ENCODE measurements at regions not wholly inside any gene's neighbourhood (a gene's known extent, or its start where the extent isn't known, plus 50 kb on each side); places are given as distances from the start of the nearest gene placed in this dataset.

DNA sequence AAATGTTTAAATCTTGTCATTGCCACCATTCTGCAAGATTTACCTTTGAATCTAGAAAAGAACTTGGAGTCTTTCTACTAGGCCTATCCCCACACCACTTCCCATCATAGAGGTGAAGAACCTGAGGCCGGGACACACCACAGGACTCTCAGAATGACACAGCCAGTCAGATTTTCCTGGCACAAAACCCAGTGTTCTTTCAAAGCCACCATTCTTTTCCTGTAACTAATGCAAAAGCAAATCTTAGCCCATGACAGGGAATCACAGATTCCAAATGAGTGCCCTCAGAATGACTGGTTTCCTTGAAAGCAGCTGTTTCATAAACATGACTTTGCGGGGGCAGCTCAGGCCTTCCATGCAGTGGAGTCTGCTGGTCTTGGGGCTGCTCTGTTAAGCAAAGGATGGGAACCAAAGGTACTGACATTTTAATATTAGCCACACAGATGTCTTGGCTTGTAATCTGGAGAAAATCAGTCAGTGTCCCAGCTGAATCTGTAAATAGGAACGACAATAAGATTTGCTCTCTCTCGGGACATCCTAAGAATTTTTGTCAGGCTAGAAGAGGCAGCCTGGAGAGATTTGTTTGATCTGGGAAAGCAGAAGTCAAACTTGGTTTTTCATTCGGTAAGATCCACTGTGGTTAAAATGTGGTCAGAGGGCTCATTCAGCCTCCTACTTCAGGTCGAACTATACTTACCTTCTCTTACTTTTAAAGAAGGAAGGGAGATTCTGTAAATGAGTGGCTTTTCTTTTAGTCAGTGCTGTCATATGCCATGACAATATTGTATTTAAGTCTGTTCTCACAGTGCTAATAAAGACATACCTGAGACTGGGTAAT, 115.1 kb downstream of the PALM2AKAP2 start:
- ChIA-PET POLR2A (no interaction called here), CTCF (ENCODE audit: low intra/inter-chr PET ratio, low total read pairs) (no interaction called here)
- Histone ChIP-seq H3K27ac (ENCODE audit: extremely low read length, insufficient read depth, low read length) (no peak overlapping the region), H3K36me3 (replicated peaks in 1 of 2; ENCODE audit: control insufficient read depth in 1 of 2, insufficient read depth in 2 of 2, low read length in 2 of 2) (no peaks in the 10 kb centered on the region), H3K4me1 (ENCODE audit: insufficient read depth, low read length) (peaks cover 9% of the 10 kb centered on the region), H3K4me3 (replicated peaks in 1 of 3; ENCODE audit: insufficient read depth in 1 of 3, low read depth in 2 of 3, low read length in 3 of 3) (no peak overlapping the region), H4K20me1 (ENCODE audit: insufficient read depth, low read length) (no peaks in the 10 kb centered on the region), H3K9ac (ENCODE audit: insufficient read depth, low read depth, low read length) (no peak overlapping the region), H3K4me2 (ENCODE audit: low read depth, low read length) (no peak overlapping the region), H3K27me3 (ENCODE audit: control insufficient read depth in 1 of 2, insufficient read depth in 2 of 2, low read length in 2 of 2) (peaks cover 0 to 1% of the 10 kb centered on the region in 2 experiments; a peak in 1 of 5 replicates), H2AFZ (ENCODE audit: low read length) (no peak overlapping the region), H3K9me3 (ENCODE audit: low read length) (no peaks in the 10 kb centered on the region), H3K79me2 (ENCODE audit: insufficient read depth, low read length) (no peaks in the 10 kb centered on the region)
- DNase-seq (ENCODE audit: low spot score) (no peak), FAIRE-seq (no peak), ATAC-seq (no peak)
- WGBS (ENCODE audit: low lambda C conversion rate): 56% methylated on average over 6 of the region's 6 CpGs
- TF ChIP-seq ARHGAP35 (CRISPR knock-in tag; IDR thresholded peaks at IDR 0.05; ENCODE audit: borderline replicate concordance) (no peak), ZNF577 (CRISPR knock-in tag; IDR thresholded peaks at IDR 0.05; ENCODE audit: borderline replicate concordance, low read depth) (no peak), ZNF558 (CRISPR knock-in tag; IDR thresholded peaks at IDR 0.05; ENCODE audit: borderline replicate concordance) (no peak), ZBED4 (CRISPR knock-in tag; IDR thresholded peaks at IDR 0.05; ENCODE audit: borderline replicate concordance) (no peak), KIAA2018 (CRISPR knock-in tag; IDR thresholded peaks at IDR 0.05; ENCODE audit: borderline replicate concordance) (no peak)
- TF ChIP-seq, protein P1, sequence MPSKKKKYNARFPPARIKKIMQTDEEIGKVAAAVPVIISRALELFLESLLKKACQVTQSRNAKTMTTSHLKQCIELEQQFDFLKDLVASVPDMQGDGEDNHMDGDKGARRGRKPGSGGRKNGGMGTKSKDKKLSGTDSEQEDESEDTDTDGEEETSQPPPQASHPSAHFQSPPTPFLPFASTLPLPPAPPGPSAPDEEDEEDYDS (CRISPR knock-in tag; IDR thresholded peaks at IDR 0.05): no peak
- no TSS peak for BruUV-seq (replicated peaks)
- in situ Hi-C loops (cut with HindIII; ENCODE audit: extremely low pct_ligation_motif_present, low pct_unique_long_range_greater_than_20kb): no loop called here
- intact Hi-C loops (cut with micrococcal nuclease; ENCODE audit: unreplicated experiment): loop anchor here (5.0 kb wide), 1 partner anchor 727 kb away; no protein-coding TSS in a partner anchor
